ENCODE measurements at regions not wholly inside any gene's neighbourhood (a gene's known extent, or its start where the extent isn't known, plus 50 kb on each side); places are given as distances from the start of the nearest gene placed in this dataset.

DNA sequence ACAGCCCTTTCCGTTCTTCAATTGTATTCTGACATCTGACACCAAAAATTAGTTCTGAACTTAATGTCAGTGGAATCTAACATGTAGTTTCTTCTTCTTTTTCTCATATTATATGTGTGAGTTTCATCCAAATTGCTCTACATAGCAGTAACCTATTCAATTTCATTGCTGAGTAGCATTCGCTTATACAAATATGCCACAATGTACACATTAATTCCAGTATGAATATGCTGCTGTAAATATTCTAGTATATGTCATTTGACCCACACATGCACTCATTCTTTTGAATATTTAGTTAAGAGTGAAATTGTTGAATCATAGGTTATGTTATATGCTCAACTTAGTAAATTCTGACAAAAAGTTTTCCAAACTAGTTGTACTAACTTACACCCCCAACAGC lies 550.9 kb downstream of the CHSY3 start:
- TF ChIP-seq, protein P1, sequence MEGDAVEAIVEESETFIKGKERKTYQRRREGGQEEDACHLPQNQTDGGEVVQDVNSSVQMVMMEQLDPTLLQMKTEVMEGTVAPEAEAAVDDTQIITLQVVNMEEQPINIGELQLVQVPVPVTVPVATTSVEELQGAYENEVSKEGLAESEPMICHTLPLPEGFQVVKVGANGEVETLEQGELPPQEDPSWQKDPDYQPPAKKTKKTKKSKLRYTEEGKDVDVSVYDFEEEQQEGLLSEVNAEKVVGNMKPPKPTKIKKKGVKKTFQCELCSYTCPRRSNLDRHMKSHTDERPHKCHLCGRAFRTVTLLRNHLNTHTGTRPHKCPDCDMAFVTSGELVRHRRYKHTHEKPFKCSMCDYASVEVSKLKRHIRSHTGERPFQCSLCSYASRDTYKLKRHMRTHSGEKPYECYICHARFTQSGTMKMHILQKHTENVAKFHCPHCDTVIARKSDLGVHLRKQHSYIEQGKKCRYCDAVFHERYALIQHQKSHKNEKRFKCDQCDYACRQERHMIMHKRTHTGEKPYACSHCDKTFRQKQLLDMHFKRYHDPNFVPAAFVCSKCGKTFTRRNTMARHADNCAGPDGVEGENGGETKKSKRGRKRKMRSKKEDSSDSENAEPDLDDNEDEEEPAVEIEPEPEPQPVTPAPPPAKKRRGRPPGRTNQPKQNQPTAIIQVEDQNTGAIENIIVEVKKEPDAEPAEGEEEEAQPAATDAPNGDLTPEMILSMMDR (IDR thresholded peaks at IDR 0.05) = no peak
- intact Hi-C loops (cut with DNase I) = no loop called here
- no peak for DNase-seq
- no peaks in the 10 kb centered on the region for H3K27me3 ChIP-seq (ENCODE audit: insufficient read depth in 3 of 3, low read length in 2 of 3)
- H3K4me3 ChIP-seq = no peak overlapping the region
- H3K27ac ChIP-seq = no peak overlapping the region
- no peaks in the 10 kb centered on the region for H3K4me1 ChIP-seq
- H3K36me3 ChIP-seq (ENCODE audit: insufficient read depth in 1 of 2, low read depth in 1 of 2) = no peaks in the 10 kb centered on the region
- no peaks in the 10 kb centered on the region for H3K9me3 ChIP-seq
- WGBS, 3 donors = 71 to 76% (median 74%) methylated on average over 2 of the region's 2 CpGs
- no peak for ATAC-seq

DNA sequence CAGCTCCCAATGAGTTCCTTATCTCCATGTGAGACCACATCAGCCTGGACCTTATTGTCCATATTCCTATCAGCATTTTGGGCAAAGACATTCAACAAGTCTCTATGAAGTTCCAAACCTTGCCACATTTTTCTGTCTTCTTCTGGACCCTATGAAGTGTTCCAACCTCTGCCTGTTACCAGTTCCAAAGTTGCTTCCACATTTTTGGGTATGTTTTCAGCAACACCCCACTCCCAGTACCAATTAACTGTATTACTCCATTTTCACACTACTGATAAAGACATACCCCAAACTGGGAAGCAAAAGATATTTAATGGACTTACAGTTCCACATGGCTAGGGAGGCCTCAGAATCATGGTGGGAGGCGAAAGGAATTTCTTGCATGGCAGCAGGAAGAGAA lies 548.5 kb downstream of the CHSY3 start:
- no peaks in the 10 kb centered on the region for H3K9me3 ChIP-seq
- ATAC-seq (no peak), DNase-seq (no peak)
- no peak overlapping the region for H3K4me3 ChIP-seq
- 82 to 91% (median 91%) methylated on average over 1 of the region's 1 CpG for WGBS, 3 donors
- H3K27ac ChIP-seq = no peak overlapping the region
- H3K36me3 ChIP-seq (ENCODE audit: insufficient read depth in 1 of 2, low read depth in 1 of 2) = no peaks in the 10 kb centered on the region
- no peaks in the 10 kb centered on the region for H3K4me1 ChIP-seq
- TF ChIP-seq, protein P1 (IDR thresholded peaks at IDR 0.05) = no peak
- intact Hi-C loops (cut with DNase I) = no loop called here
- no peaks in the 10 kb centered on the region for H3K27me3 ChIP-seq (ENCODE audit: insufficient read depth in 3 of 3, low read length in 2 of 3)

- no peak for ATAC-seq
- WGBS, 3 donors = 59 to 67% (median 62%) methylated on average over 1 of the region's 1 CpG
Measured at GRCh38 chr5:130436430-130436829, 532.2 kb downstream of the CHSY3 start.

GRCh38 chr5:130427222-130427955 lies 523.1 kb downstream of the CHSY3 start:
- intact Hi-C loops (cut with DNase I) = no loop called here
- no peaks in the 10 kb centered on the region for H3K36me3 ChIP-seq (ENCODE audit: insufficient read depth in 1 of 2, low read depth in 1 of 2)
- 69 to 71% (median 69%) methylated on average over 6 of the region's 6 CpGs for WGBS, 3 donors
- ATAC-seq (no peak), DNase-seq (no peak)
- H3K27me3 ChIP-seq (ENCODE audit: insufficient read depth in 3 of 3, low read length in 2 of 3) = no peaks in the 10 kb centered on the region
- TF ChIP-seq, protein P1 (IDR thresholded peaks at IDR 0.05) = no peak
- H3K9me3 ChIP-seq = no peaks in the 10 kb centered on the region
- H3K4me3 ChIP-seq = no peak overlapping the region
- H3K27ac ChIP-seq = no peak overlapping the region
- no peaks in the 10 kb centered on the region for H3K4me1 ChIP-seq

More at GRCh38 chr5:130436430-130436829, 532.2 kb downstream of the CHSY3 start:
- Histone ChIP-seq H3K36me3 (ENCODE audit: insufficient read depth in 1 of 2, low read depth in 1 of 2) (no peaks in the 10 kb centered on the region), H3K4me3 (no peak overlapping the region), H3K27me3 (ENCODE audit: insufficient read depth in 3 of 3, low read length in 2 of 3) (no peaks in the 10 kb centered on the region), H3K27ac (no peak overlapping the region), H3K9me3 (peaks cover 3% of the 10 kb centered on the region), H3K4me1 (no peaks in the 10 kb centered on the region)
- no peak for DNase-seq
- TF ChIP-seq, protein P1 (IDR thresholded peaks at IDR 0.05) = no peak
- intact Hi-C loops (cut with DNase I) = no loop called here

DNA sequence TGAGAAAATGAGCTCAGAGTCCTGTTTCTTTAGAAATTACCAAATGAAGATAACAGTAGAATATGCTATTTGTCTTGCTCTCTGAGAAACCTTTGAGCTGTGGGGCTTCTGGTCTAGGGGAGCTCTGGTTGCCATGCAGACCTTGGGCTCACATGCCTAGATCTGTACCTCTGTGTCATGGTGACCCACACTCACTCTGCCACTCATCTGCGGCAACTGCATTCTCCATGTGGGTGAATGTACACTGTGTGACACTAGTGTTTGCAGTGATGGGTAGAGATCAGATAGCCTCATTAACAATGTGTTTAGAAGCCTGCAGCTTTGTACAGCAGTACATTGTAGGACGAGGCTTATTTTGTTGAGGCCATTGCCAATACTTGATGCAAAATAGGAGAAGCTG lies 521.2 kb downstream of the CHSY3 start:
- intact Hi-C loops (cut with DNase I) = no loop called here
- Histone ChIP-seq H3K27me3 (ENCODE audit: insufficient read depth in 3 of 3, low read length in 2 of 3) (no peaks in the 10 kb centered on the region), H3K27ac (no peak overlapping the region), H3K4me1 (no peaks in the 10 kb centered on the region), H3K4me3 (no peak overlapping the region), H3K9me3 (no peaks in the 10 kb centered on the region), H3K36me3 (ENCODE audit: insufficient read depth in 1 of 2, low read depth in 1 of 2) (no peaks in the 10 kb centered on the region)
- TF ChIP-seq, protein P1 (IDR thresholded peaks at IDR 0.05) = no peak
- 60 to 87% (median 74%) methylated on average over 2 of the region's 2 CpGs for WGBS, 3 donors
- no peak for ATAC-seq
- DNase-seq = no peak

Measured in psoas muscle (tissue), 7 donors.